ENCODE measurements at regions not wholly inside any gene's neighbourhood (a gene's known extent, or its start where the extent isn't known, plus 50 kb on each side); places are given as distances from the start of the nearest gene placed in this dataset.

GRCh38 chr2:190805843-190806242 is 74.8 kb upstream of the GLS start:
- Histone ChIP-seq H3K27ac (ENCODE audit: extremely low read depth, low read depth, low read length) (no peak overlapping the region), H3K4me1 (ENCODE audit: control insufficient read depth, insufficient read depth, low read length) (no peaks in the 10 kb centered on the region), H3K4me3 (ENCODE audit: low read depth, low read length) (no peak overlapping the region), H3K36me3 (ENCODE audit: control insufficient read depth in 2 of 2, insufficient read depth in 1 of 2, low read length in 2 of 2) (no peaks in the 10 kb centered on the region), H3K9me3 (ENCODE audit: control insufficient read depth, insufficient read depth, low read depth, low read length) (no peaks in the 10 kb centered on the region)
- ChIA-PET CTCF (interaction anchor here (0.6 to 3.3 kb wide), 5 partner anchors 15 to 1082 kb away, joined by 3 to 17 read pairs (median 4); no protein-coding TSS in a partner anchor), POLR2A (no interaction called here)
- TF ChIP-seq SP7 (tag by site-specific recombination; IDR thresholded peaks at IDR 0.05): no peak
- TF ChIP-seq SETDB1 (IDR thresholded peaks at IDR 0.05; ENCODE audit: insufficient read length, low read length): no peak
- no peak for TF ChIP-seq ZNF274 (IDR thresholded peaks at IDR 0.05; ENCODE audit: low read length)
- TF ChIP-seq ZNF274 (tag by site-specific recombination; IDR thresholded peaks at IDR 0.05; ENCODE audit: borderline replicate concordance): no peak
- no peak for TF ChIP-seq ZNF16 (tag by site-specific recombination; IDR thresholded peaks at IDR 0.05; ENCODE audit: low read depth)
- no peak for TF ChIP-seq ZNF155 (tag by site-specific recombination; IDR thresholded peaks at IDR 0.05)

- Histone ChIP-seq H3K27ac (ENCODE audit: extremely low read depth, low read depth, low read length) (no peak overlapping the region), H3K4me1 (ENCODE audit: control insufficient read depth, insufficient read depth, low read length) (no peaks in the 10 kb centered on the region), H3K9me3 (ENCODE audit: control insufficient read depth, insufficient read depth, low read depth, low read length) (no peaks in the 10 kb centered on the region), H3K36me3 (ENCODE audit: control insufficient read depth in 2 of 2, insufficient read depth in 1 of 2, low read length in 2 of 2) (no peaks in the 10 kb centered on the region), H3K4me3 (ENCODE audit: low read depth, low read length) (no peak overlapping the region)
- no peak for TF ChIP-seq ZSCAN23 (tag by site-specific recombination; IDR thresholded peaks at IDR 0.05)
- TF ChIP-seq ZNF350 (tag by site-specific recombination; IDR thresholded peaks at IDR 0.05): no peak
- TF ChIP-seq ZNF391 (tag by site-specific recombination; IDR thresholded peaks at IDR 0.05; ENCODE audit: borderline replicate concordance, low read depth): no peak
- TF ChIP-seq ZNF341 (tag by site-specific recombination; IDR thresholded peaks at IDR 0.05; ENCODE audit: low read depth): no peak
- no peak for TF ChIP-seq ZNF501 (tag by site-specific recombination; IDR thresholded peaks at IDR 0.05)
- no peak for TF ChIP-seq ZSCAN30 (tag by site-specific recombination; IDR thresholded peaks at IDR 0.05)
- TF ChIP-seq MYNN (tag by site-specific recombination; IDR thresholded peaks at IDR 0.05; ENCODE audit: borderline replicate concordance): no peak
- POLR2A ChIA-PET: no interaction called here
- CTCF ChIA-PET: interaction anchor here (0.7 to 1.6 kb wide), 2 partner anchors 8 to 83 kb away, joined by 3 to 4 read pairs; no protein-coding TSS in a partner anchor
Measured at GRCh38 chr2:190807886-190808285, 72.7 kb upstream of the GLS start.

GRCh38 chr2:190809139-190809764 is 71.4 kb upstream of the GLS start:
- Histone ChIP-seq H3K4me3 (ENCODE audit: low read depth, low read length) (no peak overlapping the region), H3K36me3 (ENCODE audit: control insufficient read depth in 2 of 2, insufficient read depth in 1 of 2, low read length in 2 of 2) (no peaks in the 10 kb centered on the region), H3K9me3 (ENCODE audit: control insufficient read depth, insufficient read depth, low read depth, low read length) (no peaks in the 10 kb centered on the region), H3K4me1 (ENCODE audit: control insufficient read depth, insufficient read depth, low read length) (no peaks in the 10 kb centered on the region), H3K27ac (ENCODE audit: extremely low read depth, low read depth, low read length) (no peak overlapping the region)
- CTCF ChIA-PET: interaction anchor here (0.6 to 0.9 kb wide), 3 partner anchors 7 to 1058 kb away, joined by 3 read pairs; no protein-coding TSS in a partner anchor
- POLR2A ChIA-PET: interaction anchor here (0.6 kb wide), 1 partner anchor 204 kb away, joined by 3 read pairs; no protein-coding TSS in a partner anchor
- TF ChIP-seq ZNF76 (tag by site-specific recombination; IDR thresholded peaks at IDR 0.05; ENCODE audit: borderline replicate concordance, low read depth) (no peak), ZNF639 (tag by site-specific recombination; IDR thresholded peaks at IDR 0.05) (no peak), KLF7 (tag by site-specific recombination; IDR thresholded peaks at IDR 0.05; ENCODE audit: borderline replicate concordance) (no peak), ZNF138 (tag by site-specific recombination; IDR thresholded peaks at IDR 0.05; ENCODE audit: borderline replicate concordance) (no peak), ZSCAN23 (tag by site-specific recombination; IDR thresholded peaks at IDR 0.05) (no peak), ZNF202 (tag by site-specific recombination; IDR thresholded peaks at IDR 0.05; ENCODE audit: borderline replicate concordance) (no peak), ZNF18 (tag by site-specific recombination; IDR thresholded peaks at IDR 0.05) (no peak), ZNF501 (tag by site-specific recombination; IDR thresholded peaks at IDR 0.05) (no peak), ZNF280D (tag by site-specific recombination; IDR thresholded peaks at IDR 0.05) (no peak), ZNF391 (tag by site-specific recombination; IDR thresholded peaks at IDR 0.05; ENCODE audit: borderline replicate concordance, low read depth) (no peak)
- TF ChIP-seq, protein P1, sequence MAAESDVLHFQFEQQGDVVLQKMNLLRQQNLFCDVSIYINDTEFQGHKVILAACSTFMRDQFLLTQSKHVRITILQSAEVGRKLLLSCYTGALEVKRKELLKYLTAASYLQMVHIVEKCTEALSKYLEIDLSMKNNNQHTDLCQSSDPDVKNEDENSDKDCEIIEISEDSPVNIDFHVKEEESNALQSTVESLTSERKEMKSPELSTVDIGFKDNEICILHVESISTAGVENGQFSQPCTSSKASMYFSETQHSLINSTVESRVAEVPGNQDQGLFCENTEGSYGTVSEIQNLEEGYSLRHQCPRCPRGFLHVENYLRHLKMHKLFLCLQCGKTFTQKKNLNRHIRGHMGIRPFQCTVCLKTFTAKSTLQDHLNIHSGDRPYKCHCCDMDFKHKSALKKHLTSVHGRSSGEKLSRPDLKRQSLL (tag by site-specific recombination; IDR thresholded peaks at IDR 0.05): no peak
- TF ChIP-seq, protein P2, sequence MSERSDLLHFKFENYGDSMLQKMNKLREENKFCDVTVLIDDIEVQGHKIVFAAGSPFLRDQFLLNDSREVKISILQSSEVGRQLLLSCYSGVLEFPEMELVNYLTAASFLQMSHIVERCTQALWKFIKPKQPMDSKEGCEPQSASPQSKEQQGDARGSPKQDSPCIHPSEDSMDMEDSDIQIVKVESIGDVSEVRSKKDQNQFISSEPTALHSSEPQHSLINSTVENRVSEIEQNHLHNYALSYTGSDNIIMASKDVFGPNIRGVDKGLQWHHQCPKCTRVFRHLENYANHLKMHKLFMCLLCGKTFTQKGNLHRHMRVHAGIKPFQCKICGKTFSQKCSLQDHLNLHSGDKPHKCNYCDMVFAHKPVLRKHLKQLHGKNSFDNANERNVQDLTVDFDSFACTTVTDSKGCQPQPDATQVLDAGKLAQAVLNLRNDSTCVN (tag by site-specific recombination; optimal IDR thresholded peaks at IDR 0.05): no peak
